H54 (cell line): ENCODE measurements at regions not wholly inside any gene's neighbourhood (a gene's known extent, or its start where the extent isn't known, plus 50 kb on each side); places are given as distances from the start of the nearest gene placed in this dataset.
A peak's percentile ranks its signal among the peaks of the same experiment; 100 is the strongest.

Source experiments
- DNase-seq: peaks from one replicate; pipeline ENCODE4 v3.0.0; 2011; ENCODE audit warnings: low spot score, mixed read lengths; ENCODE audit not compliant: insufficient read length
- FAIRE-seq: peaks from 3 replicates; lab custom pipeline; 2011; peaks lifted over from hg19 to GRCh38; lab: Jason Lieb, UNC
- POLR2A ChIP-seq: IDR thresholded peaks from 2 replicates; pipeline ENCODE4 v1.6.1; 2011; ENCODE audit warnings: low read depth, mild to moderate bottlenecking, low read length

DNA sequence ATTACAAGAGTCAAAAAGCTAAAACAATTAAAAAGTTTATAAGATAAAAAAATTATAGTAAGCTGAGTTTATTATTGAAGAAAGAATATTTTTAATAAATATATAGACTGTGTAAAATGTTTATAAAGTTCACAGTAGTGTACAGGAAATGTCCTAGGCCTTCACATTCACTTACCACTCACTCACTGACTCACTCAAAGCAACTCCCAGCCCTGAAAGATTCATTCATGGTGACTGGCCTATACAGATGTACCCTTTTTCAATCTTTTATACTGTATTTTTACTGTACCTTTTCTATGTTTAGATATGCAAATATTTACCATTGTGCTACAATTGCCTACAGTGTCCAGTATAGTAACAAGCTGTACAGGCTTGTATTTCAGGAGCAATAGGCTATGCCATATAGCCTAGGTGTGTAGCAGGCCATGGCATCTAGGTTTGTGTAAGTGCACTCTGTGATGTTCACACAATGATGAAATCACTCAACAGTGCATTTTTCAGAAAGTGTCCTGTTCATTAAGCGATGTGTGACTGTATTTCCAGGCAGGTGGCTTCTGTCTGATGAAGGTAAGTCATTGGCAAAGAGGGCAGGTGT is 130.2 kb downstream of the BTBD3 start:
- FAIRE-seq = no peak
- no peak for TF ChIP-seq POLR2A
- DNase-seq = no peak

DNA sequence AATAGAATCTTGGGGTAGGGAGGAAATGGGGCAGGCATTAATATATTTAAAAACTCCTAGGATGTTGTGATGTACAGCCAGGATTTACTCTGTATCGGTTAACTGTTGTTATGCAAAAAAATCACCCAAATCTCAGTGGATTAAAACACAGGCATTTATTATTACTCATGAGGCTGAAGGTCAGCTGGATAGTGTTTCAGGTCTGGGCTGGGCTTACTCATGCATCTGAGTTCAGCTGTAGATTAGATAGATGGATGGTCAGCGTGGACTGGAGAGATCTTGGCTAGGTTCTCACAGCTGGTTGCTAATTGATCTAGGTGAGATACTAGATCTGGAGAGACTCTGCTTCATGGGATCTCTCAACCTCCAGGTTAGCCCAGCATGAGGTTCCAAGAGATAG is 131.4 kb downstream of the BTBD3 start:
- no peak for FAIRE-seq

DNA sequence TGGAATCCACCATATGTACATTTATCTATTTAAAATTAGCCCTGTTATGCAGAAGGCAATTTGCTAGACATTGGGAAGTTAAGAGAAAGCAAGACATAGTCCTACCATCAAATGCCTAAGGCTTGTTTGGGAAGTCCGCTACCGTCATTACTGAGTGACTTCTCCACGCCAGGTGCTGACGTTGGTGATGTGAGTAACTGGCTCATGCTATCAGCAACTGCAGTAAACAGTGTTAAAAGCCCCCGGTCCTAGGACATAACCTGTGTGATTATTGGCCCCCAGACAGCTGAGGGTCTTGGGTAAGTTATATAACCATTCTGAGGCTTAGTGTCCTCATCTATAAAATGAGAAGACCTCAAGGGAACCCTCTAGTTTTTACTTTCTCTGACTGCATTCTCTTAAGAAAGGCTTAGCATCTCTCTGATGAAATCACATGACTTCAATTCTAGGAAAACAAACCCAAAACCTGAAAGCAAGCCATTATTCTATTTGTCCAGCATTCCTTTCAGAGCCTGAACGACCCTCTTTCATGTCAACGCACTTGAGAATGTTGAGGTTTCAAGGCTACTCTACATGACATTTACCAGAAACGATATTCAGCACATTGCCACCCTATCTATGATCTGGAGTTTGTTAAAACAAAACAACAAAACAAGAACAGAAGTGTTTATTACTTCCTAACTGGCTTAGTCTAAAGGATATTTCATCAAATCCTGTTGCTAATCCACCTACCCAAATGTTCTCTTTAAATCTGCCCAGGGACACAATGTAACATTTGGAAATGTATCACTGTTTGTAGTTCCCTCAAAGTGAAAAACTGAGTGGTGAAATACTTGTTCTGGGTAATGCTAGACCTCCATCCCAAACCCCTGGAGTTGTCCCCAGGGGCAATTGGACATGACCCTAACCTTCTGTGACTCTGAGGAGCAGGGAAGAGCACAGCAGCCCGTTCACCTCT is 133.8 kb downstream of the BTBD3 start:
- DNase-seq (no peak), FAIRE-seq (no peak)
- no peak for TF ChIP-seq POLR2A

More for the DNA sequence above, 131.4 kb downstream of the BTBD3 start:
- no peak for DNase-seq
- TF ChIP-seq POLR2A = no peak

DNA sequence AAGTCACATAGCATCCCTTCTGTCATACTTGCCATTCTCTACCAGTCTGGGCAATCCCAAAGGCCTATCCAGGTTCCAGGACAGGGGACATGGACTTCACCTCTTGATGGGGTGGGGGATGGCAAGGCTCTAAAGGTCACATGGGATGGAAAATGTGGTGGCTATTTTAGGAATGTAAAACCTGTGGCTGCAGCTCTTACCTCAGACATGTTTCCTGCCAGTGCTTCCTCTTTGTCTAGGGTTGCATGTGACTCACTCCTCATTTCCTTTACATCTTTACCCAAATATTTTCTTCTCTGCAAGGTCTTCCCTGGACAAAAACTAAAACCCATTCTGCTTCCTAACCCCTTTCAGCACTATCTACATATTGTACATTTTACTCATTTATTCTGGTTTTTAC is 135.7 kb downstream of the BTBD3 start:
- DNase-seq (peak; percentile 29), FAIRE-seq (peak; percentile 20)
- TF ChIP-seq POLR2A = no peak

DNA sequence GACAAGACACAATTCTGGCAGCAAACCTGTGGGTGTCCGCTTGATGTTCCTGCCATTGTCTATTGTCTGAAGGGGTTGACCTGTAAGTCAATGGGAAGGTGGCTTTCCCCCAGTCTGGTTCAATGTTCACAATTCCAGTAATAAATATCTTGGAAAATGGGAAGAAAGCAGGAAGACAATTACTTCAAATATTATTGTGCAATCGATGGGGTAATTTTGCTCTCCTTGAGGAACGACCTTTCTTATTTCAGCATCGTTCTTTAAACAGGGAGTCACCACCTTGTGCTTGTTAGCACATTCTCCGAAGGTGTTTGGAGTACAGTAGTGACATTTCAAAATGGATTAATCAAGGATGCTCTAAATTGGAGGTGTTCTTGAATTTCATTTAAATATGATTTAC is 136.9 kb downstream of the BTBD3 start:
- DNase-seq (no peak), FAIRE-seq (no peak)
- no peak for TF ChIP-seq POLR2A

DNA sequence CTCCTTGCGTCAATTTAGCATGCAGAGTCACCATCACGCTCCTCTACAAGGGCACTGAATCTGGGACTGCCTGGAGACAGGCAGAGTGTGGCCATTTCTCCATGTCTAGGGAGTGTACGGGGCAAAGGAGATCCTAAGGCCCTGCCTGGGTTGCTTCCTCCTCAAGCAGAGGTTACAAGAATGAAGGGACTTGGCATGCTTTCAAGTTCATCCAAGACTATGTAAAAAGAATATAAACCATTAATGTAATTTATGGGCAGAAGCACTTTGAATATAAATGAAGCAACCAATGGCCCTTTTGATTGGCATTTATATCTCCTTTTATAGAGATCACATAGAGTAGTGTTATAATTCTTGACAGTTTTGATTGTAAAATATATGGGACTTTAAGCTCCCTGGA is 137.5 kb downstream of the BTBD3 start:
- DNase-seq (no peak), FAIRE-seq (no peak)
- no peak for TF ChIP-seq POLR2A

DNA sequence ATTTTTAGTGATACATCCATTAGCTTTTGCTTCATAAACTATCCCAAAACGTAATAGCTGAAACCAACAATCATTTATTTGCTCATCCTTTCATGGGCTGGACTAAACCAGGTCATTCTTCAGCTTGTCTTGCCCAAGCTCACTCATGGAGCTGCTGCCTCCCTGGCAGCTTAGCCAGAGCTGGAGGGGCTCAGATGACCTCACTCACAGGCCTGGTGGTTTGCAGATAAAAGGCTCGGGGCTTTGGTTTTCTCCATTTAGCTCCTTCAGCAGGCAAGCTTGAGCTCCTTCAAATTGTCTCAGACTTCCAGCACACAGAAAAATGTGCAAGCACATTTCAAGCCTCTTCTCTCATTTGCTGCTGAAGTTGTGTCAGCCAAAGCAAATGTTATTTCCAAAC is 139.1 kb downstream of the BTBD3 start:
- TF ChIP-seq POLR2A = no peak
- DNase-seq = no peak
- no peak for FAIRE-seq

DNA sequence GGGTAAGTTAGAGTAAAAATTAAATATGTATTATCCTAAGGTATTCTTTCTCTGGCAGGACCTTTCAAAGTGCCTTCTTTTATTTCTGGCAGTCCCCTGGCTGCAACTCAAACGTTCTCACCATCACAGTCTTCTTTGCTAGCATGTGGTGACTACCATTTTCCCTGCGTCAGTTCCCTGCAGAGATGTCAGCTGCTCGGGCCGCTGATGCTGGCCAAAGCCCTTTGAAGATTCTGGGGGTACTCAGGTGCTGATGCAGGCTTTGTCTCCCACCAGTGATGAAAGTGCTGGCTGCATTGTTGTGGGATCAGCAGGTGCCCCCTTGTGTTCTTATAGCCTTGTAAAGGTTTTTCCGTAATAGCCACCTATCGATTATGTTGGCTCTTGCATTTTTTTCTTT is 140.1 kb downstream of the BTBD3 start:
- TF ChIP-seq POLR2A = no peak
- DNase-seq (no peak), FAIRE-seq (no peak)

DNA sequence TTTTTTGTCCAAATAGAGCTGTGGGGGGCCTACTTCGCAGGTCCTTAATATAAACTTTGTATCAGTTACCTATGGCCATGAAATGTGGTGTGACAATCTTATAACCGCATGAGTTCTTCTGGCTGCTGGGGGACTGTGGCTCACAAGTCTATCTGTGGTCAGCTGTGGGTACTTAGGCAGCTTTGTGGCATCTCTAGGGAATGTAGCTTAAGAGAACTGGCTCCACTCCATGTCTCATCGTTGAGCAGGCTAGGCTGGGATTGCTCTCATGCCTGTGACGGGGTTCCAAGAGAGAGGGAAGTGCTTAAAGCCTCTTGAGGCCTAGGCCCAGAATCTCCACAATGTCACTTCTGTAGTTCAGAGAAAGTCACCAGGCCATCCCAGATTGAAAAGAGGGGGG is 140.5 kb downstream of the BTBD3 start:
- FAIRE-seq = no peak
- DNase-seq = no peak

DNA sequence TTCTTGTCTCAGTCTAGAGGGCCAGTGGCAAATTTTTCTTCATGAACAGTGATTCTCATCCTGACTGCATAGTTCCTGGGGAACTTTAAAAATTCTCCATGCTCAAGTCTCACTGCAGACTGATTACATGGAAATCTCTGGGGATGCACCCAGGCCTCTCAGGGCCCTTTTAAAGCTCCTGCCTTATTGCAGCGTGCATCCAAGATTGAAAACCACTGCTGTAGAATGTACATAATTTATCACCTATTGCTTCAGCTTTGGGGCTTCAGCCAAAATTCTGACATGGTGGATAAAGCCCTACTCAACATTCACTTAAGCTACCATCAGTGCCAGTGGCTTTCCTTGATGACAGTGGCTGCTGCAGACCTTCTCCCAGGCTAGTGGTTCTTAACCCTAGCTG is 143.8 kb downstream of the BTBD3 start:
- TF ChIP-seq POLR2A = no peak
- FAIRE-seq (no peak), DNase-seq (no peak)

More for the DNA sequence above, 140.5 kb downstream of the BTBD3 start:
- no peak for TF ChIP-seq POLR2A

DNA sequence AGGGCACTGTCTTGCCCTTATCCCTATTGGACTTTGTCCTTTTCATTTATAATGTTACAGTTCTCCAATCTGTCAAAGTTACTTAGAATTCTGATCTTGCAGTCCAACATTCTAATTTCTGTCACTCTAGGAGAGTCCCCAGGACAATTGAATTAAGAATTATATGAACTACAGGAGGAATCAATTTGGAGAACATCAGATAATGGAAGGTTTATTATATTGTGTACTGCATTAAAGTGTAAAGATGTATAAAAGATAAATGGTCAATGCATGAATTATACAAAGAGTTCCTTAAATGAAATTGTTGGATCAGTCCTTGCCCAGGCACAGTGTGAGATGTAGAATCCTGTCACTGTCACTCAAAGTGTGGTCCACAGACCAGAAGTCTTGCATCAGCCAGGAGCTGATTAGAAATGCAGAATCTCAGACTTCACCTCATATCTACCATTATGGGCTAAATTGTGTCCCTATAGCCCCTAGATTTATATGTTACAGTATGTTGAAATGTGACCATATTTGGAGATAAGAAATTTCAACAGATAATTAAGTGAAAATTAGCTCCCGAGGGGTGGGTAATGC is 145.5 kb downstream of the BTBD3 start:
- no peak for FAIRE-seq
- no peak for TF ChIP-seq POLR2A
- DNase-seq = no peak

DNA sequence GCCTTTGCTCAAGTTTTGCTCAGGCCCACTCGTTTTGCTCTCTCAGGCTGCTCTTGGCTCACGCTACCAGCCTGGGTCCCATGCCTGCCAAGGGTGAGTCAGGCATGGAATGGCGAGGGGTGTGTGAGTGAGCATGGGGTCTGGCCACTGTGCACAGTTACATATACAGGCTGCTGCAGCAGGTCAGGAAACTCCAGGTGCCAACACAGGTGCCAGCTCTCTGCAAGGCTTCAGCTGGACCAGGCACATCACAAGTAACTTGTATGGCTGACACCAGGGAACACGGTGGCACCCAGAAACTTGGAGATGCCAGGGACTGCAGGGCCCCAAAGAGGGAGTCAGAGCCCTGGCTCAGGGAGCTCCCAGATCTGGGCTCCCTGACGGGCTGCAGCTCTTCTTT is 146.8 kb downstream of the BTBD3 start:
- TF ChIP-seq POLR2A = no peak
- DNase-seq (no peak), FAIRE-seq (no peak)

DNA sequence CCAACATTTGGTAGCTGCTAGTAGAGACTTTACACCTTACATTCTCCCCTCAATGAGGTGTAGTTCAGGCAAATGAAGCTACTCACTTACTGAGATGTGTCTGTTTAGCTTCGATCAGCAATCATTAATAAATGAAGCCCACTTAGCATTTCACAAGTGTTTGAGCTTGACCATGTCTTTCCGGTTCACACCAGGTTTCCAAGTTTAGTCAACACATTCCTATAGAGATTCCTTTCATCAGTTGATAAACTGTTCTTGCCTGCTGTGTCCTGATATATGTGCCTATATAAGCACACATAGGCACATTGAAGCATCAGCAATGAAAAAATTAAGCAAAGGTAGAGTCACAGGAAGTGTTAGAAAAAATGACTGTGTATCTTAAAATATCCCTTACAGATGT is 150.0 kb downstream of the BTBD3 start:
- TF ChIP-seq POLR2A = no peak
- DNase-seq (no peak), FAIRE-seq (no peak)

DNA sequence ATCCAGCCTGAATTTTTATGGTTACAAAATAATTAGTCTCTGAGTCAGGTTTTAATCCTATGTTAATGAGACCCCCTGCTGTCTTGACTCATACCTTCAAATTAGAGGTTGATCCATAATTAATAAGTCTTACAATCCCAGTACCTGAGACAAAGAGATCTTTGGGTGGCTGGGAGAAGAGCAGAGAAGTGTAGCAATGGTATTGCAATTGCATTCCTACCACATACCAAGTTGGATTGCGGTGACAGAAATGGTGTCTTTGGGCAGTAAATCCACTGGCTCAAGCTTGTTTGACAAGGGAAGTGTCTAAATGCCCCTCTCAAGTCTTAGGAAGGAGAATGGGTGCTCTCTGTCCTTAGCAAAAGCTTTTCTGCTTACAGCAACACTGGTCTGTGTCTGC is 150.4 kb downstream of the BTBD3 start:
- no peak for TF ChIP-seq POLR2A
- DNase-seq (no peak), FAIRE-seq (no peak)
